SK-N-SH (cell line): ENCODE measurements at regions not wholly inside any gene's neighbourhood (a gene's known extent, or its start where the extent isn't known, plus 50 kb on each side); places are given as distances from the start of the nearest gene placed in this dataset.

Experiments used
- RCOR1 ChIP-seq: fragments of 150-350 bp; IDR thresholded peaks from 2 replicates; pipeline ENCODE4 v1.6.1; 2017; ENCODE audit warnings: antibody characterized with exemption, low read length
- TF ChIP-seq, protein P1 (sequence below): IDR thresholded peaks from 2 replicates; pipeline ENCODE4 v1.4.0; 2012; ENCODE audit warnings: low read depth

DNA sequence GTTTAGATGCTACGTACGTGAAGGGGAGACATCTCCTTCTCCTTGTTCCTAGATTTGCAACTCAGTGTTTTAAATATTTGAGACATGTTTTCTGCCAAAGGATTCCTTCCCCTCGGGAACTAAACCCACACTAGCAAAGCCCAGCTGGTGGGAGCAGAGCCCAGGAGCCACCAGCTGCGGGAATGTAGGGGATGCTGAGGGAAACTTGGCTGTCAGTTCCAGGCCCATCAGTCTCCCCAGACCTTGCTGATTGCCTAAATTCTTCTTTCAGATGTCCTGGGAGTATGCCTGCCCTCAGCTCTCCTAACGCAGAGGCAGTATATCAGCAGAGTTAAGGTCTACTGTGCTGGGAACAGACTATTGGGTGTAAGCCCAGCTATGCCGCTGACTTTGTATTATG is 630.0 kb upstream of the TENM3 start:
- no peak for TF ChIP-seq RCOR1
- TF ChIP-seq, protein P1, sequence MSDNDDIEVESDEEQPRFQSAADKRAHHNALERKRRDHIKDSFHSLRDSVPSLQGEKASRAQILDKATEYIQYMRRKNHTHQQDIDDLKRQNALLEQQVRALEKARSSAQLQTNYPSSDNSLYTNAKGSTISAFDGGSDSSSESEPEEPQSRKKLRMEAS, result no peak
